ENCODE measurements at regions not wholly inside any gene's neighbourhood (a gene's known extent, or its start where the extent isn't known, plus 50 kb on each side); places are given as distances from the start of the nearest gene placed in this dataset.

- Mint-ChIP-seq H3K4me3 (no peak overlapping the region), H3K9me3 (peaks cover 10% of the 10 kb centered on the region), H3K27me3 (no peaks in the 10 kb centered on the region), H3K4me1 (ENCODE audit: low read depth) (no peaks in the 10 kb centered on the region), H3K27ac (no peak overlapping the region), H3K36me3 (ENCODE audit: low read depth) (no peaks in the 10 kb centered on the region)
- Histone ChIP-seq H3K9me3 (ENCODE audit: control insufficient read depth in 1 of 2, insufficient read depth in 1 of 2, low read length in 2 of 2) (peaks cover 4 to 10% of the 10 kb centered on the region in 2 experiments), H3K4me1 (ENCODE audit: insufficient read depth, low read length) (no peaks in the 10 kb centered on the region), H3K36me3 (ENCODE audit: insufficient read depth, low read length) (no peaks in the 10 kb centered on the region), H3K27ac (ENCODE audit: low read depth in 1 of 2, low read length in 2 of 2) (no peak overlapping the region), H3K27me3 (ENCODE audit: control insufficient read depth in 1 of 2, insufficient read depth in 2 of 2, low read length in 2 of 2) (no peaks in the 10 kb centered on the region), H3K4me3 (ENCODE audit: low read length) (no peak overlapping the region)
- POLR2A ChIA-PET: no interaction called here
- no peak for ATAC-seq (ENCODE audit: poor library complexity)
- CTCF ChIA-PET: no interaction called here
- TF ChIP-seq CTCF (IDR thresholded peaks at IDR 0.05): no peak
- intact Hi-C loops (cut with DNase I, micrococcal nuclease): no loop called here
- DNase-seq: no peak
Measured at GRCh38 chr2:129381789-129382188, 597.7 kb upstream of the RAB6C start.

DNA sequence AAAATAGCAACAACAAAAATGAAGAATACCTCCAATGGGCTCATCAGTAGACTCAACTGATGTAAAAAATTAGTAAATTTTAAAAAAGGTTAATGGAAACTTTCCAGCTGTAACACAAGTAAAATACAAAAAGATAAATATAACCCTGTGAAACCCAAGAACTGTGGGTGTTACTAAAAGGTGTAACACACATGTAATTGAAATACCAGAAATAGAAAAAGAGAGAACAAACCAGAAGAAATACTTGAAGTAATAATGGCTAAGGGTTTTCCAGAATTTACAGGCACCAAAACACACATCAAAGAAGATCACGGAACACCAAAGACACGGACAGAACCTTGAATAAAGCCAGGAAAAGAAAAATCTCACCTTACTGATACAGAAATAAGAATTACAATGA, 590.6 kb upstream of the RAB6C start:
- DNase-seq (no peak), ATAC-seq (ENCODE audit: poor library complexity) (no peak)
- Mint-ChIP-seq H3K27me3 (peaks cover 8% of the 10 kb centered on the region), H3K27ac (no peak overlapping the region), H3K9me3 (peaks cover 8% of the 10 kb centered on the region), H3K36me3 (ENCODE audit: low read depth) (no peaks in the 10 kb centered on the region), H3K4me3 (no peak overlapping the region), H3K4me1 (ENCODE audit: low read depth) (no peaks in the 10 kb centered on the region)
- H3K27ac ChIP-seq (ENCODE audit: low read depth in 1 of 2, low read length in 2 of 2): no peak overlapping the region
- no peaks in the 10 kb centered on the region for H3K36me3 ChIP-seq (ENCODE audit: insufficient read depth, low read length)
- intact Hi-C loops (cut with DNase I, micrococcal nuclease): no loop called here
- ChIA-PET CTCF (no interaction called here), POLR2A (no interaction called here)
- H3K27me3 ChIP-seq (ENCODE audit: control insufficient read depth in 1 of 2, insufficient read depth in 2 of 2, low read length in 2 of 2): peaks cover 0 to 4% of the 10 kb centered on the region in 2 experiments
- TF ChIP-seq CTCF (IDR thresholded peaks at IDR 0.05): no peak
- H3K9me3 ChIP-seq (ENCODE audit: control insufficient read depth in 1 of 2, insufficient read depth in 1 of 2, low read length in 2 of 2): peaks cover 0 to 3% of the 10 kb centered on the region in 2 experiments
- no peaks in the 10 kb centered on the region for H3K4me1 ChIP-seq (ENCODE audit: insufficient read depth, low read length)
- no peak overlapping the region for H3K4me3 ChIP-seq (ENCODE audit: low read length)

- H3K9me3 Mint-ChIP-seq: peaks cover 5% of the 10 kb centered on the region
- H3K4me3 Mint-ChIP-seq: no peak overlapping the region
- no peak for TF ChIP-seq CTCF (IDR thresholded peaks at IDR 0.05)
- ATAC-seq (ENCODE audit: poor library complexity) (no peak), DNase-seq (no peak)
- Histone ChIP-seq H3K27me3 (ENCODE audit: control insufficient read depth in 1 of 2, insufficient read depth in 2 of 2, low read length in 2 of 2) (no peaks in the 10 kb centered on the region), H3K36me3 (ENCODE audit: insufficient read depth, low read length) (no peaks in the 10 kb centered on the region), H3K4me3 (ENCODE audit: low read length) (no peak overlapping the region), H3K9me3 (ENCODE audit: control insufficient read depth in 1 of 2, insufficient read depth in 1 of 2, low read length in 2 of 2) (peaks cover 0 to 3% of the 10 kb centered on the region in 2 experiments), H3K4me1 (ENCODE audit: insufficient read depth, low read length) (no peaks in the 10 kb centered on the region), H3K27ac (ENCODE audit: low read depth in 1 of 2, low read length in 2 of 2) (no peak overlapping the region)
- H3K27ac Mint-ChIP-seq: no peak overlapping the region
- intact Hi-C loops (cut with DNase I, micrococcal nuclease): no loop called here
- ChIA-PET POLR2A (no interaction called here), CTCF (no interaction called here)
- H3K36me3 Mint-ChIP-seq (ENCODE audit: low read depth): no peaks in the 10 kb centered on the region
- no peaks in the 10 kb centered on the region for H3K4me1 Mint-ChIP-seq (ENCODE audit: low read depth)
- H3K27me3 Mint-ChIP-seq: no peaks in the 10 kb centered on the region
Measured at GRCh38 chr2:129393816-129394215, 585.6 kb upstream of the RAB6C start.

Measured in CD4-positive, alpha-beta T cell (primary cell).